NB4 (cell line): ENCODE measurements at regions not wholly inside any gene's neighbourhood (a gene's known extent, or its start where the extent isn't known, plus 50 kb on each side); places are given as distances from the start of the nearest gene placed in this dataset.
"Not testable (repeated sequence)": the region's sequence is repeated elsewhere in the genome, so short reads cannot be mapped to it uniquely, and the experiment has no call there.

ENCODE experiments used
- POLR2A ChIP-seq: IDR thresholded peaks from 2 replicates; pipeline ENCODE4 v1.6.1; 2011; ENCODE audit warnings: mild to moderate bottlenecking; ENCODE audit not compliant: insufficient read length; ENCODE audit errors: extremely low read depth
- TF ChIP-seq, protein P1 (sequence below): IDR thresholded peaks from 2 replicates; pipeline ENCODE4 v1.6.1; 2011; ENCODE audit warnings: low read depth, low read length
- TF ChIP-seq, protein P2 (sequence below): IDR thresholded peaks from one replicate; pipeline ENCODE4 v1.5.1; 2012; ENCODE audit warnings: low read depth, low read length

DNA sequence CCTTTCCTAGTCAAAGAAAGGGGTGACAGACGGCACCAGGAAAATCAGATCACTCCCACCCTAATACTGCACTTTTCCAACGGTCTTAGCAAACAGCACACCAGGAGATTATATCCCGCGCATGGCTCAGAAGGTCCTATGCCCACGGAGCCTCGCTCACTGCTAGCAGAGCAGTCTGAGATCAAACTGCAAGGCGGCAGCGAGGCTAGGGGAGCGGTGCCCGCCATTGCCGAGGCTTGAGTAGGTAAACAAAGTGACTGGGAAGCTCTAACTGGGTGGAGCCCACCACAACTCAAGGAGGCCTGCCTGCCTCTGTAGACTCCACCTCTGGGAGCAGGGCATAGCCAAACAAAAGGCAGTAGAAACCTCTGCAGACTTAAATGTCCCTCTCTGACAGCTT lies 233.9 kb downstream of the DPY19L2 start:
- TF ChIP-seq POLR2A = not testable (repeated sequence)
- TF ChIP-seq, protein P1, sequence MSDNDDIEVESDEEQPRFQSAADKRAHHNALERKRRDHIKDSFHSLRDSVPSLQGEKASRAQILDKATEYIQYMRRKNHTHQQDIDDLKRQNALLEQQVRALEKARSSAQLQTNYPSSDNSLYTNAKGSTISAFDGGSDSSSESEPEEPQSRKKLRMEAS = not testable (repeated sequence)
- TF ChIP-seq, protein P2, sequence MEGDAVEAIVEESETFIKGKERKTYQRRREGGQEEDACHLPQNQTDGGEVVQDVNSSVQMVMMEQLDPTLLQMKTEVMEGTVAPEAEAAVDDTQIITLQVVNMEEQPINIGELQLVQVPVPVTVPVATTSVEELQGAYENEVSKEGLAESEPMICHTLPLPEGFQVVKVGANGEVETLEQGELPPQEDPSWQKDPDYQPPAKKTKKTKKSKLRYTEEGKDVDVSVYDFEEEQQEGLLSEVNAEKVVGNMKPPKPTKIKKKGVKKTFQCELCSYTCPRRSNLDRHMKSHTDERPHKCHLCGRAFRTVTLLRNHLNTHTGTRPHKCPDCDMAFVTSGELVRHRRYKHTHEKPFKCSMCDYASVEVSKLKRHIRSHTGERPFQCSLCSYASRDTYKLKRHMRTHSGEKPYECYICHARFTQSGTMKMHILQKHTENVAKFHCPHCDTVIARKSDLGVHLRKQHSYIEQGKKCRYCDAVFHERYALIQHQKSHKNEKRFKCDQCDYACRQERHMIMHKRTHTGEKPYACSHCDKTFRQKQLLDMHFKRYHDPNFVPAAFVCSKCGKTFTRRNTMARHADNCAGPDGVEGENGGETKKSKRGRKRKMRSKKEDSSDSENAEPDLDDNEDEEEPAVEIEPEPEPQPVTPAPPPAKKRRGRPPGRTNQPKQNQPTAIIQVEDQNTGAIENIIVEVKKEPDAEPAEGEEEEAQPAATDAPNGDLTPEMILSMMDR = not testable (repeated sequence)
